ENCODE measurements at regions not wholly inside any gene's neighbourhood (a gene's known extent, or its start where the extent isn't known, plus 50 kb on each side); places are given as distances from the start of the nearest gene placed in this dataset.
A peak's percentile ranks its signal among the peaks of the same experiment; 100 is the strongest.

GRCh38 chr2:180190851-180191250 lies 183.8 kb upstream of the CWC22 start:
- DNase-seq, result no peak

DNA sequence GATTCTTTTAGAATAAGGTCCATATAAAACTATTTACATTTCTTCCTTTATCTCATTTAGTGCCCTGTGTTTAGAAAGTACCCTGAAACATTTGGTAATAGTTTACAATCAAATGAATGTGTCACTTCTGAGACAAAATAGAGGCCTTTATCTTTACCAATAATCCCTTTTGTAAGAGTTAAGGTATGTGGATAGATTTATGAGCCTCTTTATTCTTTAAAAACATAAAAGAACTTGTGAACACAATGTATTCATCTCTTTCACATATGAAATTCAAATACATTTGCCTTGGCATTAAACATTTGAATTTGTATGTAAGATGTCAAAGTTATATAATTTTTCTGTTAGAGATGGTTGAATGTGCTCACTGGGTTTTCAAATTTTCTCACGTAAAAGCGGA lies 180.5 kb upstream of the CWC22 start:
- DNase-seq, result no peak

DNA sequence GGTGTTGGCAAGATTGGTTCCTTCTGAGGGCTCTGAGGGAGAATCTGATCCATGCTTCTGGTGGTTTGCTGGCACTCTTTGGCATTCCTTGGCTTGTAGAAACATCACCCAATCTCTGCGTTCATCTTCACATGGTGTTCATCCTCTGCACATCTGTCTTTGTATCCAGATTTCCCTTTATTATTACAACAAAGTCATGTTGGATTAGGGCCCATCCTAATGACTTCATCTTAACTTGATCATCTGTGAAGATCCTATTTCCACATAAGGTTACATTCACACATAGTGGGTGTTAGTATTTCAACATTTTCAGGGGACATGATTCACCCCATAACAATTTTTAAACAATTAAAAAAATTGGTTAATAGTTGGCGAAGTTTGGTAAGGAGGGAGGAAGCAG lies 177.4 kb upstream of the CWC22 start:
- DNase-seq, result no peak

DNA sequence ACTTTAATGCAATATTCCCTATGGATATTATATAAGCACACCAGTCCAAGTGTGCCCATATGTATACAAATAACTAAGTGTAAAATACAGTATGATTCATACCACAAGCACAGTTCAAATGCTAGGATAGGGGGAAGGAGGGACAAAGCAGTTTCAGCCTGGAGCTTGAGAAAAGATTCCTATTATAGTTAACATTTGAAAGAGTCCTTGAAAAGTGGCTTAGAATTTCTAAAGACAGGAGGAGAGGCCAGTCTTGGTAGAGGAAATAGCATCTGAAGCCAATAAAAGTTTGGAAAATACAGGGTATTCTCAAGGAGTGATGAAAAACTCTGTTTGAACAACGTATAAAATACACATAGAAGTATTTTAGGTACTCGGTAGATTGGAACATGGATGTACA lies 173.4 kb upstream of the CWC22 start:
- no peak for DNase-seq

DNA sequence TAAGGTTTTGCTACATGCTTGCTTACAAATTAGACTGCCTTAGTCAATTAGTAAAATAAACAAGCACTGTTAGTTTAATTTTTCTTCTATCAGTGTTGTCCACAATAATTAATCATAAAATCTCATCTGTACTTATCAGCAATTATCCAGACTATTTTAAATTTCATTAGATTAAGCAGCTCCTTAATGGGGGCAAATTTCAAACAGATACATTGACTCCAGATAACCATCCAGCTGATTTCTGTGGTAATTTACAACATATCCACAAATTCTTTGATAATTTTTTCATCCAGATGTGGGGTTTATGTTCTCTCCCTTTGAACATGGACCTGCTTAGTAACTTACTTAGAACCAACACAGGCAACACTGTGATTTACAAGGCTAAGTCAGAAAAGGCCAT lies 170.4 kb upstream of the CWC22 start:
- DNase-seq, result no peak

DNA sequence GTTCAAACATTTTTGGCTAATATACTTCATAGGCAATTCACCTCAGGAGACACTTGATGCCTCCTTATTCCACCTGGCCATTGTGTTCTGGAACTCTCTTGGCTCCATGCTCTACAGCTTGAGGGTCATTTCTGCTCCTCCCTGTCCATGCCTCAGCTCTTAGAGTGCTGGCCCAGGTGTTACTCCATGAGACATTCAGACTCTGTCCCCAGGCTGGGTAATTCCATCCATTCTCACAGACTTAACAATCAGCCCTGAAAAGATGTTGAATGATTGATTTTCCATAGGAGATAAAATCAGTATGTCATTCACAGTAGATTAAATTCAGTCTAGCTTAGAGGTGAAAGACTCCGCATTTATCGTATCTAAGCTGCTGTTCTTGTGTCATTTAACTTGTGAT lies 168.6 kb upstream of the CWC22 start:
- DNase-seq, result no peak

DNA sequence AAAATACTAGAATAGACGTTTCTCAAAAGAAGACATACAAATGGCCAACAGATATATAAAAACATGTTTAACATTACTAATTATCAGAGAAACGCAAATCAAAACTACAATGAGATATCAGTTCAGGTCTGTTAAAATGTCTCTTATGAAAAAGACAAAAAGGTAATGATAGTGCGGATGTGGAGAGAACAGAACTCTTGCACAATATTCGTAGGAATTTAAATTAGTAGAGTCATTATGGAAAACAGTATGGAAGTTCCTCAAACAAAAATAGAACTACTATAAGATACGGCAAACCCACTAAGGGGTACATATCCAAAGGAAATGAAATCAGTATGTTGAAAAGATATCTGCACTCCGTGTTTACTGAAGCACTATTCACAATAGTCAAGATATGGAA lies 167.5 kb upstream of the CWC22 start:
- DNase-seq, result no peak

DNA sequence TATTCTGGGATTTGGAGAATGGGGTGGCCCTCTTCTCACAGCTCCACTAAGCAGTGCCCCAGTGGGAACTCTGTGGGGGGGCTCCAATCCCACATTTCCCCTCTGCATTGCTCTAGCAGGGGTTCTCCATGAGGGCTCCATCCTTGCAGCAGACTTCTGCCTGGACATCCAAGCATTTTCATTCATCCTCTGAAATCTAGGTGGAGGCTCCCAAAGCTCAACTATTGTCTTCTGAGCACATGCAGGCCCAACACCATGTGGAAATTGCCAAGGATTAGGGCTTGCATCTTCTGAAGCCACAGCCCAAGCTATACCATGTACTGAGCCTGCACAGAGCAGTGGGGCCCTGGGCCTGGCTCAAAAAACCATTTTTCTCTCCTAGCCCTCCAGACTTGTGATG lies 162.4 kb upstream of the CWC22 start:
- no peak for DNase-seq

GRCh38 chr2:180161415-180161814 lies 154.3 kb upstream of the CWC22 start:
- no peak for DNase-seq

DNA sequence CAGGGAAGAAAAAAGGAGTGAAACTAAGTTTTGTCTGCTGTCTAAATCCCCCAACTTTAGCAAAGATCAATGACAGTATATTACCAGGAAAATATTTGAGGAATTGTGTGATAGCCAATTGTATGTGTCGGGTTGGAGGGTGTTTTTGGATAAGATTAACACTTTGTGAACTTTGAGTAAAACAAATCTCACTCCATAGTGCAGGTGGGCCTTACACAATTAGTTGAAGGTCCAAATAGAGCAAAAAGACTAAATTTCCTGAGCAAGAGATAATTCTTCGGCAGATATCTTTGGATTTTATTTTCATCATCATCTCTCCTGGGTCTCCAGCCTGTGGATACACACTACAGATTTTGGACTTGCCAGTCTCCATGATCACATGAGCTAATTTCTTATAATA lies 152.8 kb upstream of the CWC22 start:
- DNase-seq, result no peak

- no peak for DNase-seq
Observed at GRCh38 chr2:180158961-180159360, 151.9 kb upstream of the CWC22 start.

GRCh38 chr2:180156651-180157050 lies 149.6 kb upstream of the CWC22 start:
- no peak for DNase-seq

DNA sequence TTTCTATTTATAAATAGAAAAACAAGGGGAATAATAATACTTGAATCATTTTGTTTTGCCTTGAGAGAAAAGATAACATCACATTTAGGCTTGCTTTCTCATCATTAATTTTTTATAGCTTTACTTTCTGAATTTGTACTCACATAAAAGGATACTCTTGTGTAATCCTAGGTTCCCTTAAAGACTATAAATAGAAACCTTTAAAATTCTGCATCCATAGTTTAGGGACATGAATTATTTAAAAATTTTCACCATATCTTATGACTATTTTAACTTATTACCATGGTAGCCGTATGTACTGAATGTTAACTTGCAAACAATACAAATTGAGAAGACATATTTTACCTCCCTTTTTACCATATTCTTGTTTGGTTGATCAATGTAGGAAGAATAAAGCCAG lies 143.5 kb upstream of the CWC22 start:
- DNase-seq, result no peak

- no peak for DNase-seq
Observed at GRCh38 chr2:180146541-180146940, 139.4 kb upstream of the CWC22 start.

DNA sequence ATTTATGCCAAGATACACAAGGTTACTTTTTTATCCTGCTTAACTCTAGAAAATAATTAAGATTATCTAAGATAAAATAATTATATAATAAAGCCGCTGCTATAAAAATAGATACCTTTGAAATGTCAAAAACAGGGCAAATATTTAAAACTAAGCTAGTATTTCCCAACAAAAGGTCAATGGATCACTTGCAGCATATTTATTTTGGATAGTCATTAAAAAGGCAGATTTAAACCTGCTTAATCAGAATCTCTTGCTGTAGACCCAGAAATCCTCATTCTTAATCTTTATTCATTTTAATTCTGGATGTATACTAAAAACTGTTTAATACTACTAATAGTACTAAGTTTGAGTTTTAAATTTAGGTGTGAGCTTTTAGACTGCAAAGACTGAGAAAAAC lies 139.0 kb upstream of the CWC22 start:
- no peak for DNase-seq

DNA sequence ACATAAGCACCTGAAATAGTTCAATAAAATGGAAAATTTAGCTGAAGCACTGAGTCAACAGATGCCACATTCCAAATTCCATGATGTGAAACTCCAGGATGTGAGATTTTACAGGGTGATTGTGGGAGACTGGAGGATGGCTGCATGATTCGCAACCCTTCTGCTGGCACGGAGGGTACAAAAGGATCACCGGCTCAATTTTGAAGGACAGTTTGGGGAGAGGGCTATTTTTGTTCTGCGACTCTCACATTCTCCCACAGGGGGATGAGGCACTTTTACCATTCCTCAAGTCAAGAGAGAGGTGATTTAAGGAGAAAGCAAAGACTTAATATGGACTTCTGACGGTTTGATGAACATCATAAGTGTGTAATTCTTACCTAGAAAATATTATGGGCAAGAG lies 138.1 kb upstream of the CWC22 start:
- no peak for DNase-seq

DNA sequence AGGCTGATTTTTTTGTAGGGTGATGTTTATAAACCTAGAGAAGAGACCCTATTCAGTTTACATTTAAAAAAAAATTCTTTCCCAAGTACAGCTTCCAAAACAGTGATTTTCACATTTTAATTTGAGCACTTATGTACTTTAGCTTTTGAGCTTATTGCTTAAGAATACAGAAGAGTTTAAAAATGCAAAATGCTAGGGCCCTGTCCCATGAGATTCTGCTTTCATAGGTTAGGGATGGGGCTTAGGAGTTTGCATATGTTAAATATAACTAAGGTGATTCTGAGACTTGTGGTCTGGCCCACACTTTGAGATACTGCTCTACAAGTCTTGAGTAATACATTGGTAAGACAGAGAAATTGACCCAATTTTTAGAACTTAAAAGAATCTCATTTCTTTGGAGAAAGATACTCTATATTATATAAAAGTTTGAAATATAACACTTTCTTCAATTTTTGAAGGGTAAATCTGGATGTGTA lies 137.3 kb upstream of the CWC22 start:
- no peak for DNase-seq

DNA sequence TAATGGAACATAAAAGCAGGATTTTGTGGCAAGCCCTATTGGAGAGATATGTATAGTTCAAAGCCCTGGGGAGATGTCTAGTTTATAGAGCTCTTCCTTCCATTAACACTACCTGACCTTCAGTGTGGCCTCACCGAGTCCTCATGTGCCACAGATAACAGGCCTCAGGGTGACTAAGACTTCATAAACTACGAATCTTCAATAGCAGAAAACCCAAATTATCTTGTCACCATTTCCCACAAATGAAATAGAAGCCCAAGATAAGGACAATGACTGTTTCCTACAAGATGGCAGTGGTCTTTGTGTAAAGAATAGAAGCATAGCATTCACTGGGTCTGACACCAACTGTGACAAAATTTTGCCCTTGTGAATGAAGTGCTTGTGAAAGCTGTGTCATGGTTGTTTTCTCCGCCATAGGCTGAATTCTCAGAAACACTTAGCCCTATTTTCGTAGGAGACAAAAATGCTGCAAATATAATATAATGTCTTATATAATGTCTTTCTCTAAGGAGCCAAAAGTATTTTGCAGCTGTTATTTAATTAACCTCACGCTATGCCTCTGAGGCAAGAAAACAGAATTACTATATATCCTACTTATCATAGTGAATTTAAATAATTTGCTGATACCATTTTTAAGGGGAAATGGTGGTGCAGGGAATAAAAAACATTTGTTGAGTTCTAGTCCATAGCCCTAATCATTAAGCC lies 136.7 kb upstream of the CWC22 start:
- no peak for DNase-seq

- no peak for DNase-seq
Observed at GRCh38 chr2:180141600-180141999, 134.5 kb upstream of the CWC22 start.

GRCh38 chr2:180133736-180134135 lies 126.6 kb upstream of the CWC22 start:
- no peak for DNase-seq

GRCh38 chr2:180130403-180130802 lies 123.3 kb upstream of the CWC22 start:
- no peak for DNase-seq

DNA sequence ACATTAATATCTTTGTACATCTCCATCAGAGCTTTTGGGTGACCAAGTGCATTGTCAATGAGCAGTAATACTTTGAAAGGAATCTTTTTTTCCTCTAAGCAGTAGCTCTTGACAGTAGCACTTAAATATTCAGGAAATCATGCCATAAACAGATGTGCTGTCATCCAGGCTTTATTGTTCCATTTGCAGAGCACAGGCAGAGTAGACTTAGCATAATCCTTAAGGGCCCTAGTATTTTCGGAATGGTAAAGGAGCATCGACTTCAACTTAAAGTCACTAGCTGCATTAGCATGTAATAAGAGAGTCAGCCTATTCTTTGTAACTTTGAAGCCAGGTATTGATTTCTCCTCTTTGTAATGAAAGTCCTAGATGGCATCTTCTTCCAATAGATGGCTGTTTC lies 121.8 kb upstream of the CWC22 start:
- no peak for DNase-seq

- DNase-seq, result peak; percentile 85
Observed at GRCh38 chr2:180125245-180125962, 118.3 kb upstream of the CWC22 start.

DNA sequence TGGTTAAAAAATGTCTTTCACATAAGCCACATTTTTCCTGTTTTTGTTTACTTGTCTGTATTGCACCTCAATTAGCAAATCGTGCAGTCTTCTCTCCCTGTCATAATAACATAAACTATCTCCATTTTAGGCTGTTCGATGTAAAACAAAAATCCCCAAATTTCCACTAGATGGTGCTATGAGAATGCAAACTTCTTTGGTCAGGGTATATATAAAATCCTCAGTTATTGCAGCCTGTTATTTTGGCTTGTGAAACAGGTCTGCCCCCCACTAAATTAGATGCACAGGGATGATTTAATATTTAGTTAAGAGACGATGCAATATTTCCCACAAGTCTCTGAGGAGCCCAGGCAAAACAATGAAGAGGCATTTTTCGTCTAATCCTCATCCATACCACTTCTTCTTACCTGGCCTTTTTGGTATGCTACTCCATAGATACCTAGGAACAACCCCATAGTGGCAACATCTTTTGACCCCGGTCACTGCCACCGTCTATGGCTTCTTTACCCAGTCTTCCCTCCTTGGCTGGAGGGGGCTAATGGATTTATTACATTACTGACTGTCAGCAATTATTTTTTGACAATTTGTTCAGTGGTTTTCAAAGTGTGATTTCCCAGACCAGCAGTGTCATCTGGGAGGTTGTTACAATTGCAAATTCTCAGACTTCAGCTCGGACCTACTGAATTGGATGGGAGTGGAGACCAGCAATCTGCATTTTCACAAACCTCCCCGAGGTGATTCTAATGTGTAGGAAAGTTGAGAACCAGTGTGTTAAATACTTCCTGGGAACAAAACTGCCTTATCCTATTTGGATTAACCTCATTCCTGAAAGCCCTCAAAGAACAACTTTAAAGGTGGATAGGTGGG lies 117.4 kb upstream of the CWC22 start:
- peak; percentile 72 for DNase-seq

Measured in dermis blood vessel endothelial cell (primary cell).